ENCODE measurements at regions not wholly inside any gene's neighbourhood (a gene's known extent, or its start where the extent isn't known, plus 50 kb on each side); places are given as distances from the start of the nearest gene placed in this dataset.

GRCh38 chr6:146886587-146887446, 288.0 kb downstream of the ADGB start:
- no peak for DNase-seq (ENCODE audit: low read depth, low spot score)

GRCh38 chr6:146887447-146888077, 288.8 kb downstream of the ADGB start:
- DNase-seq (ENCODE audit: low read depth, low spot score), result no peak

GRCh38 chr6:146889303-146889702, 290.5 kb downstream of the ADGB start:
- no peak for DNase-seq (ENCODE audit: low read depth, low spot score)

- no peak for DNase-seq (ENCODE audit: low read depth, low spot score)
Measured at GRCh38 chr6:146890172-146890571, 291.4 kb downstream of the ADGB start.

- no peak for DNase-seq (ENCODE audit: low read depth, low spot score)
Measured at GRCh38 chr6:146890644-146891434, 292.1 kb downstream of the ADGB start.

- no peak for DNase-seq (ENCODE audit: low read depth, low spot score)
Measured at GRCh38 chr6:146891615-146892265, 293.0 kb downstream of the ADGB start.

- DNase-seq (ENCODE audit: low read depth, low spot score), result no peak
Measured at GRCh38 chr6:146892283-146892612, 293.5 kb downstream of the ADGB start.

GRCh38 chr6:146892613-146893401, 294.0 kb downstream of the ADGB start:
- DNase-seq (ENCODE audit: low read depth, low spot score), result no peak

- DNase-seq (ENCODE audit: low read depth, low spot score), result no peak
Measured at GRCh38 chr6:146893690-146894089, 294.9 kb downstream of the ADGB start.

- no peak for DNase-seq (ENCODE audit: low read depth, low spot score)
Measured at GRCh38 chr6:146894624-146895023, 295.9 kb downstream of the ADGB start.

GRCh38 chr6:146895101-146895771, 296.5 kb downstream of the ADGB start:
- DNase-seq (ENCODE audit: low read depth, low spot score), result no peak

- DNase-seq (ENCODE audit: low read depth, low spot score), result no peak
Measured at GRCh38 chr6:146895772-146896061, 296.9 kb downstream of the ADGB start.

GRCh38 chr6:146896062-146896813, 297.5 kb downstream of the ADGB start:
- no peak for DNase-seq (ENCODE audit: low read depth, low spot score)

- no peak for DNase-seq (ENCODE audit: low read depth, low spot score)
Measured at GRCh38 chr6:146896960-146897701, 298.4 kb downstream of the ADGB start.

GRCh38 chr6:146898069-146898887, 299.5 kb downstream of the ADGB start:
- DNase-seq (ENCODE audit: low read depth, low spot score), result no peak

- DNase-seq (ENCODE audit: low read depth, low spot score), result no peak
Measured at GRCh38 chr6:146898888-146899227, 300.1 kb downstream of the ADGB start.

- no peak for DNase-seq (ENCODE audit: low read depth, low spot score)
Measured at GRCh38 chr6:146901940-146902816, 302.0 kb upstream of the STXBP5 start.

- DNase-seq (ENCODE audit: low read depth, low spot score), result no peak
Measured at GRCh38 chr6:146902846-146903245, 301.4 kb upstream of the STXBP5 start.
